Astrocyte of the cerebellum (primary cell): ENCODE measurements at regions not wholly inside any gene's neighbourhood (a gene's known extent, or its start where the extent isn't known, plus 50 kb on each side); places are given as distances from the start of the nearest gene placed in this dataset.
"Not testable (repeated sequence)": the region's sequence is repeated elsewhere in the genome, so short reads cannot be mapped to it uniquely, and the experiment has no call there.

Source experiments
- DNase-seq: peaks from one replicate; pipeline ENCODE4 v3.0.0-alpha.2; 2011; ENCODE audit warnings: low read depth
- H3K4me3 ChIP-seq: 2 replicates; pipeline ENCODE4 v1.5.1; 2011; ENCODE audit warnings: mild to moderate bottlenecking, low read depth, low read length, moderate library complexity
- CTCF ChIP-seq: IDR thresholded peaks from 2 replicates; pipeline ENCODE4 v1.5.1; 2012; ENCODE audit warnings: low read length, low read depth, moderate library complexity, mild to moderate bottlenecking; ENCODE audit errors: missing control alignments
- in situ Hi-C: cut with HindIII; loops from 2 replicates; pipeline ENCODE4 v1.10.0; 2017; ENCODE audit warnings: low sequenced_read_pairs

GRCh38 chr12:113532292-113532691, 60.6 kb upstream of the LHX5 start:
- H3K4me3 ChIP-seq = no peak overlapping the region
- no peak for TF ChIP-seq CTCF
- in situ Hi-C loops = no loop called here
- no peak for DNase-seq

GRCh38 chr12:113531073-113531472, 59.4 kb upstream of the LHX5 start:
- H3K4me3 ChIP-seq, DNase-seq, in situ Hi-C loops: not testable (repeated sequence)

- in situ Hi-C loops = no loop called here
- no peak for DNase-seq
- TF ChIP-seq CTCF = no peak
- H3K4me3 ChIP-seq = no peak overlapping the region
Measured at GRCh38 chr12:113528606-113529293, 57.1 kb upstream of the LHX5 start.

- no peak overlapping the region for H3K4me3 ChIP-seq
- in situ Hi-C loops = no loop called here
Measured at GRCh38 chr12:113525066-113525465, 53.4 kb upstream of the LHX5 start.

GRCh38 chr12:113524495-113524894, 52.8 kb upstream of the LHX5 start:
- no peak overlapping the region for H3K4me3 ChIP-seq
- no peak for TF ChIP-seq CTCF
- DNase-seq = no peak
- in situ Hi-C loops = no loop called here

More at GRCh38 chr12:113525066-113525465, 53.4 kb upstream of the LHX5 start:
- no peak for DNase-seq
- no peak for TF ChIP-seq CTCF

GRCh38 chr12:113521708-113522107, 50.0 kb upstream of the LHX5 start:
- in situ Hi-C loops = no loop called here
- no peak for DNase-seq
- TF ChIP-seq CTCF = no peak
- H3K4me3 ChIP-seq = no peak overlapping the region
